ENCODE measurements at regions not wholly inside any gene's neighbourhood (a gene's known extent, or its start where the extent isn't known, plus 50 kb on each side); places are given as distances from the start of the nearest gene placed in this dataset.

DNA sequence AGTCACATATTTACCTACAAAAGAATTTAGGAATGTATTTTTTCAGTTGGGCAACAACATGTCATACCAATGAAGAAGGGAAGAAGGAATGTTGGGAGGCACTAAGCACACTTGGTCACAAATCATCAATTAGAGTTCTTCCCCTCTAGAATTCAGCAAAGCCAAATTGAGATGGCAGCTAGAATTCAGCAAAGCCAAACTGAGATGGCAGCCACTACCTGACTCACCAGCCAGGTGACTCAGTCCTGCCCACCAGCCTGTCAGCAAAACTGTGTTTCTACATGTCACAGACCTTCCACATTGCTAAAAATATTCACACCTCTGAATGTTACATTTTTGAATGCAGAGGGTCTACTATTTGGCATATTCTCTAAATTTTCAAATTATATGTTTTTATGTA is 63.2 kb upstream of the NOCT start:
- TF ChIP-seq CTCF (IDR thresholded peaks at IDR 0.05; ENCODE audit: low read length) = no peak
- TF ChIP-seq EZH2 (optimal IDR thresholded peaks at IDR 0.05; ENCODE audit: low read depth, low read length) = no peak
